MM.1S (cell line): ENCODE measurements at regions not wholly inside any gene's neighbourhood (a gene's known extent, or its start where the extent isn't known, plus 50 kb on each side); places are given as distances from the start of the nearest gene placed in this dataset.

Experiments
- CTCF ChIP-seq: fragments of 300-600 bp; sonication (generic); IDR thresholded peaks from 2 replicates; pipeline ENCODE4 v1.5.1; 2016; ENCODE audit warnings: antibody characterized with exemption, low read length, mixed read lengths
- EZH2 ChIP-seq: fragments of 300-600 bp; sonication (generic); optimal IDR thresholded peaks from 2 replicates; pipeline ENCODE3; 2017; ENCODE audit warnings: low read depth, mild to moderate bottlenecking, antibody characterized with exemption, low read length, mixed read lengths
- EZH2phosphoT487 ChIP-seq: fragments of 300-600 bp; sonication (generic); IDR thresholded peaks from 2 replicates; pipeline ENCODE4 v1.6.1; 2018; ENCODE audit warnings: antibody characterized with exemption, low read length

DNA sequence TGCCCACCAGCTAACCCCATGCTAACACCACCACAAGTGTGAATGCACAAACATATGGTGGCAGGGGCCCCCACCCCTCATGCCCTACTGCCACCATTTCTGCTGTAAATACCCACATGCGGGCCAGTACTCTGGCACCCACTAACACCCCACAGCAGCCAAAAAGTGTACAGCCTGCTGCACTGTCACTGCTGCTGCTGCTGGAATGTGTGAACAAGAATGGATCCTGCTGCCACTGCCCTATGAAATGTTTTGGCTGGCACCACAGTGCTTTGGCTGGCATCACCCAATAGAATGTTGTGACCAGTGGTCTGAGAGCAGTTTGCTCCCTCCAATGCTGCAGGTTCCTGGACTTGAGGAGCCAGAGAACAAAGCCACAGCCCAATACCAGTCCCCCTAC, 606.6 kb upstream of the SORCS1 start:
- TF ChIP-seq CTCF (no peak), EZH2 (no peak), EZH2phosphoT487 (no peak)
